Stomach (tissue), 4 donors: ENCODE measurements at regions not wholly inside any gene's neighbourhood (a gene's known extent, or its start where the extent isn't known, plus 50 kb on each side); places are given as distances from the start of the nearest gene placed in this dataset.

ENCODE experiments used
- CTCF ChIP-seq, 7 experiments: fragments of 450-650 bp in 4 of 7; fragments of 200-600 bp in 3 of 7; sonication (generic) in 3 of 7; IDR thresholded peaks; one replicate each; pipeline ENCODE4 v1.5.1; 2016 to 2019; ENCODE audit warnings: antibody characterized with exemption in 7 of 7, control low read depth in 2 of 7, mild to moderate bottlenecking in 1 of 7
- EP300 ChIP-seq: sonication (generic); formaldehyde crosslinking; IDR thresholded peaks from one replicate; pipeline ENCODE4 v1.6.1; 2017; ENCODE audit warnings: antibody characterized with exemption

GRCh38 chr6:105836889-105837288 lies 249.2 kb upstream of the PRDM1 start:
- TF ChIP-seq CTCF (IDR thresholded peaks at IDR 0.05) (no peak), EP300 (no peak)
